OCI-LY1 (cell line): ENCODE measurements at regions not wholly inside any gene's neighbourhood (a gene's known extent, or its start where the extent isn't known, plus 50 kb on each side); places are given as distances from the start of the nearest gene placed in this dataset.

Source experiments
- H2AFZ ChIP-seq: fragments of 200-600 bp; sonication (generic), shearing (Covaris generic); 2 replicates; pipeline ENCODE4 v1.6.0; 2014; ENCODE audit warnings: antibody characterized with exemption, mild to moderate bottlenecking, low read length
- H3F3A ChIP-seq: fragments of 200-600 bp; sonication (generic), shearing (Covaris generic); 2 replicates; pipeline ENCODE4 v1.6.0; 2014; ENCODE audit warnings: mild to moderate bottlenecking, antibody characterized with exemption, low read length, moderate library complexity; ENCODE audit not compliant: insufficient read depth
- H3K27ac ChIP-seq: fragments of 200-600 bp; sonication (generic); 2 replicates; pipeline ENCODE4 v1.5.1; 2014; ENCODE audit warnings: low read length, mixed run types, mild to moderate bottlenecking, low read depth; ENCODE audit not compliant: poor library complexity, severe bottlenecking
- H3K27me3 ChIP-seq: fragments of 200-600 bp; sonication (generic); 2 replicates; pipeline ENCODE4 v1.6.0; 2014; ENCODE audit warnings: antibody characterized with exemption, mild to moderate bottlenecking, low read length, moderate library complexity; ENCODE audit not compliant: insufficient read depth
- H3K36me3 ChIP-seq: fragments of 200-600 bp; sonication (generic); 2 replicates; pipeline ENCODE4 v1.6.1; 2014; ENCODE audit warnings: mild to moderate bottlenecking, antibody characterized with exemption, low read length, moderate library complexity, mixed read lengths; ENCODE audit not compliant: insufficient read depth
- H3K4me1 ChIP-seq: fragments of 200-600 bp; sonication (generic); 2 replicates; pipeline ENCODE4 v1.5.1; 2014; ENCODE audit warnings: mild to moderate bottlenecking, low read length, moderate library complexity; ENCODE audit not compliant: insufficient read depth, severe bottlenecking
- H3K4me2 ChIP-seq: fragments of 200-600 bp; sonication (generic), shearing (Covaris generic); 2 replicates; pipeline ENCODE4 v1.6.1; 2014; ENCODE audit warnings: low read length
- H3K4me3 ChIP-seq: fragments of 200-600 bp; sonication (generic); 2 replicates; pipeline ENCODE4 v1.5.1; 2014; ENCODE audit warnings: low read length, low read depth, mild to moderate bottlenecking, mixed read lengths; ENCODE audit not compliant: poor library complexity, severe bottlenecking
- H3K79me2 ChIP-seq: fragments of 200-600 bp; shearing (Covaris generic); 2 replicates; pipeline ENCODE4 v1.6.1; 2016; ENCODE audit warnings: mixed run types, low read length, mixed read lengths; ENCODE audit not compliant: insufficient read depth
- H3K9ac ChIP-seq: fragments of 200-600 bp; sonication (generic), shearing (Covaris generic); 2 replicates; pipeline ENCODE4 v1.6.1; 2014; ENCODE audit warnings: mild to moderate bottlenecking, low read length, mixed read lengths
- H3K9me2 ChIP-seq: fragments of 200-600 bp; sonication (generic), shearing (Covaris generic); 2 replicates; pipeline ENCODE4 v1.6.1; 2014; ENCODE audit warnings: low read depth, mild to moderate bottlenecking, low read length, mixed read lengths
- H3K9me3 ChIP-seq: fragments of 200-600 bp; shearing (Covaris generic); 2 replicates; pipeline ENCODE4 v1.6.1; 2014; ENCODE audit warnings: low read length, mixed read lengths
- H4K20me1 ChIP-seq: fragments of 200-600 bp; sonication (generic), shearing (Covaris generic); 2 replicates; pipeline ENCODE4 v1.6.0; 2016; ENCODE audit warnings: mild to moderate bottlenecking, low read length; ENCODE audit not compliant: insufficient read depth
- EZH2 ChIP-seq: fragments of 200-600 bp; sonication (generic), shearing (Covaris generic); IDR thresholded peaks from 2 replicates; pipeline ENCODE4 v1.8.0; 2017; ENCODE audit warnings: borderline replicate concordance, mixed run types, mild to moderate bottlenecking, antibody characterized with exemption, low read length, moderate library complexity, mixed read lengths
- TF ChIP-seq, protein P1 (sequence below): fragments of 200-600 bp; sonication (generic), shearing (Covaris generic); IDR thresholded peaks from 2 replicates; pipeline ENCODE4 v1.5.1; 2017; ENCODE audit warnings: mild to moderate bottlenecking, antibody characterized with exemption, low read length, moderate library complexity, mixed read lengths

DNA sequence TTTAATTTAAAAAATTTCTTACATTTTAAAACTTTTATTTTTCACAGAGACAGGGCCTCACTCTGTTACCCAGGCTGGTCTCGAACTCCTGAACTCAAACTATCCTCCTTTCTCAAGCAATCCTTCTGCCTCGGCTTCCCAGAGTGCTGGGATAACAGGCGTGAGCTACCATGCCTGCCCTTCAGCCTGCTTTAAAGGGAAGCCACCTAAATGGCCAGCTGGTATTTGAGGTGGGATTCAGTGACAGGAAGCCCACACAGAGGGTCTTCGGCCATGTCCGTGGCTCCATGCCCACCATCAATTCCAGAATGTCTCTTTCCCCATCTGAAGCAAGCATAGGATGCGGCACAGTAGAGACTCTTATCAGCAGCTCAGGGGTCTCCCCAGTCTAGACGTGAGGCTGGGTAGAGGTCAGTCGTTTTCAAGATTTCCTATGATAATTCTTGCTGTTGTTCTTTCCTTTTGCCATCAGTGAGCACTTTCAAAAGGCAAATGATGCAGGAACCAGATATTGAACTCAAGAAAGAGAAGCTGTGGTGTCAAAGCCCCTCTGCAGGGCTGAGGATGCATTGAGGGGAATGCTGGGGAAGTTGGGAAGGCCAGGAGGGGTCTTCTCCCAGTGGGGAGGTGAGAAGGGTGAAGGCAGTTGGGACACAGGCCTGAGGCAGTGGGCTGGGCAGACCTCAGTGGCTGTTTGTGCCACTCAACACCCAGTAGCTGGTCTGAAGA is 291.5 kb upstream of the IGFBP3 start:
- H3F3A ChIP-seq, result no peaks in the 10 kb centered on the region

DNA sequence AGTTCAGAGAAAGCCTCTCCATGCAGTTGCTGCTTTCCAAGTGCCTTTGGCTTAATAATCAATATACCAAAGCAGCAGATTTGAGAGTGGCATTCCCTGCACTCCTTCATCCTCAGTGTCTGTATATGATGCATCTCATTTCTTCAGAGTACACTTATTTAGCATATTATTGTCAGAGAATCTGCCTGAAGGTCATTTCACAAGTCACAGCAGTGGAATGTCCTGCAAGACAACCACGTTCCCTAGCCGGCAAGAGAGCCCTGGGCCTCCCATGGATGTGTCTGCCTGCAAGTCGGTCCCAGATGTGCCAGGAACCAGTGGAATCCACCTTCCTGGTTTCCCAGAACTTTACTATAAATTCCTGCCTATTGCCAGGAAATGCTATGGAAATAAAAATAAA is 289.4 kb upstream of the IGFBP3 start:
- Histone ChIP-seq H3F3A (no peaks in the 10 kb centered on the region), H4K20me1 (no peaks in the 10 kb centered on the region), H3K4me3 (no peak overlapping the region), H3K4me1 (no peaks in the 10 kb centered on the region), H3K4me2 (no peak overlapping the region), H3K9me2 (no peaks in the 10 kb centered on the region), H3K79me2 (no peaks in the 10 kb centered on the region), H3K27me3 (no peaks in the 10 kb centered on the region), H3K27ac (no peak overlapping the region), H3K9ac (no peak overlapping the region), H3K36me3 (no peaks in the 10 kb centered on the region), H2AFZ (no peak overlapping the region), H3K9me3 (no peaks in the 10 kb centered on the region)
- no peak for TF ChIP-seq EZH2
- TF ChIP-seq, protein P1, sequence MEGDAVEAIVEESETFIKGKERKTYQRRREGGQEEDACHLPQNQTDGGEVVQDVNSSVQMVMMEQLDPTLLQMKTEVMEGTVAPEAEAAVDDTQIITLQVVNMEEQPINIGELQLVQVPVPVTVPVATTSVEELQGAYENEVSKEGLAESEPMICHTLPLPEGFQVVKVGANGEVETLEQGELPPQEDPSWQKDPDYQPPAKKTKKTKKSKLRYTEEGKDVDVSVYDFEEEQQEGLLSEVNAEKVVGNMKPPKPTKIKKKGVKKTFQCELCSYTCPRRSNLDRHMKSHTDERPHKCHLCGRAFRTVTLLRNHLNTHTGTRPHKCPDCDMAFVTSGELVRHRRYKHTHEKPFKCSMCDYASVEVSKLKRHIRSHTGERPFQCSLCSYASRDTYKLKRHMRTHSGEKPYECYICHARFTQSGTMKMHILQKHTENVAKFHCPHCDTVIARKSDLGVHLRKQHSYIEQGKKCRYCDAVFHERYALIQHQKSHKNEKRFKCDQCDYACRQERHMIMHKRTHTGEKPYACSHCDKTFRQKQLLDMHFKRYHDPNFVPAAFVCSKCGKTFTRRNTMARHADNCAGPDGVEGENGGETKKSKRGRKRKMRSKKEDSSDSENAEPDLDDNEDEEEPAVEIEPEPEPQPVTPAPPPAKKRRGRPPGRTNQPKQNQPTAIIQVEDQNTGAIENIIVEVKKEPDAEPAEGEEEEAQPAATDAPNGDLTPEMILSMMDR, result no peak

More for the DNA sequence above, 291.5 kb upstream of the IGFBP3 start:
- H3K27ac ChIP-seq, result no peak overlapping the region
- no peaks in the 10 kb centered on the region for H3K27me3 ChIP-seq
- no peaks in the 10 kb centered on the region for H3K4me1 ChIP-seq
- H3K4me2 ChIP-seq, result no peak overlapping the region
- no peaks in the 10 kb centered on the region for H3K79me2 ChIP-seq
- H3K9me3 ChIP-seq, result no peaks in the 10 kb centered on the region
- no peaks in the 10 kb centered on the region for H3K36me3 ChIP-seq
- no peaks in the 10 kb centered on the region for H3K9me2 ChIP-seq
- TF ChIP-seq, protein P1, result no peak
- TF ChIP-seq EZH2, result no peak
- no peak overlapping the region for H2AFZ ChIP-seq
- H3K4me3 ChIP-seq, result no peak overlapping the region
- H3K9ac ChIP-seq, result no peak overlapping the region
- H4K20me1 ChIP-seq, result no peaks in the 10 kb centered on the region

DNA sequence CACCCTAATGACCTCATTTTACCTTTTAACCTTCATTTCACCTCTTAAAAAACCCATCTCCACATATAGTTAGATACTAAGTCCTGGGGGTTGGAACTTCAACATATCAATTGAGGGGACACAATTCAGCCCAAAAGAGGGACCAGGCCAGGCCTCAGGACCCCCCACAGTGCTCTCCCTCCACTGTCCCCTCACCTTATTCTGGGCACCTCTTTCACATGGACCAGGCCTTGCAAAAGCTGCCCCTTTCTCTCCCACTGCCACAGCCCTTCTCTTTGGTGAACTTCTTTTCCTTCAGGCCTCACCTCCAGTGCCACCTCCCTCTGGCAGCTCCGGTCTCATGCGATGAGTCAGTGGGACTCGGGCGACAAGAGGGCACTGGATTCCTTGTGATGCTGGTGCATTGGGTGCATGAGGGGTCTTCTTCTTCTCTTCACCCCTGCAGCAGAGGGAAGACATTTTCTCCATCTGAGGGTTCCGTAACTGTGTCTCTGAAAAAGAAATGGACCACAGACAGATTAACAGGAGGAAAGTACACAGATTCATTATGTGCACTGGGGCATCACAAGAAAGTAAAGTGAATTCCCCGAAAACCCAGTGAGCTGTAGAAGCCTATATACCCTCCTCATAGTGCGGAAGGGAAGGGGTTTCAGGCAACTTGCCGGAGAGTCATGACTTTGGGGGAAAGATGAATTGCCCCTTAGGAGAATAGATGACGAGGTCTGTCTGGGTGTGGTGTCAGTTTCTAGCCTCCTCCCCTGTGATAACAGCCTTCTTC is 288.7 kb upstream of the IGFBP3 start:
- Histone ChIP-seq H3F3A (no peaks in the 10 kb centered on the region), H3K36me3 (no peaks in the 10 kb centered on the region), H3K4me3 (no peak overlapping the region), H3K9me3 (no peaks in the 10 kb centered on the region), H3K79me2 (no peaks in the 10 kb centered on the region), H2AFZ (no peak overlapping the region), H3K4me2 (no peak overlapping the region), H4K20me1 (no peaks in the 10 kb centered on the region), H3K9ac (no peak overlapping the region), H3K27me3 (no peaks in the 10 kb centered on the region), H3K27ac (no peak overlapping the region), H3K4me1 (no peaks in the 10 kb centered on the region), H3K9me2 (no peaks in the 10 kb centered on the region)
- TF ChIP-seq, protein P1, result no peak
- no peak for TF ChIP-seq EZH2
